GM21619 (cell line): ENCODE measurements at regions not wholly inside any gene's neighbourhood (a gene's known extent, or its start where the extent isn't known, plus 50 kb on each side); places are given as distances from the start of the nearest gene placed in this dataset.

ENCODE experiments used
- ATAC-seq: cut with Tn5 transposase; IDR thresholded peaks from one replicate; pipeline ENCODE4 v1.9.1; 2021; ENCODE audit not compliant: unreplicated experiment

- ATAC-seq, result no peak
Measured at GRCh38 chr2:129139380-129139779, 820.7 kb upstream of the HS6ST1 start.

- no peak for ATAC-seq
Measured at GRCh38 chr2:129142465-129142864, 823.8 kb upstream of the HS6ST1 start.

GRCh38 chr2:129144082-129144791 lies 825.6 kb upstream of the HS6ST1 start:
- no peak for ATAC-seq

DNA sequence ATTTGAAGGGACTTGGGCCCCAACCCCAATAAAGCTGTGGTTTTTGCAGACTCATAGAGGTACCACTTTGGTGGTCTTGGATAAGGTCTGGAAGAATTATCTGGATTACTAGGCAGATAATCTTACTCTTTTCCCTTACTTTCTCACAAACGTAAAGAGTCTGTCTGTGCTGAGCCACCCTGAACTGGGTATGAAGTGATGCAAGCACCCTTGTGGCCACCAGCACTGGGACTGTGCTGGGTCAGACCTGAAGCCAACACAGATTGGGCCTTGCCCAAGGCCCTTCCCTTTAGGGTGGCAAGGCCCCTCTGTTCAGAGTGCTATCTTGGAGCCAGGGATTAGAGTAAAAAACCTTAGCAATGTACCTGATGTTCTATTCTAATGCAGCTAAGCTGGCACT lies 827.0 kb upstream of the RAB6C start:
- ATAC-seq, result no peak

DNA sequence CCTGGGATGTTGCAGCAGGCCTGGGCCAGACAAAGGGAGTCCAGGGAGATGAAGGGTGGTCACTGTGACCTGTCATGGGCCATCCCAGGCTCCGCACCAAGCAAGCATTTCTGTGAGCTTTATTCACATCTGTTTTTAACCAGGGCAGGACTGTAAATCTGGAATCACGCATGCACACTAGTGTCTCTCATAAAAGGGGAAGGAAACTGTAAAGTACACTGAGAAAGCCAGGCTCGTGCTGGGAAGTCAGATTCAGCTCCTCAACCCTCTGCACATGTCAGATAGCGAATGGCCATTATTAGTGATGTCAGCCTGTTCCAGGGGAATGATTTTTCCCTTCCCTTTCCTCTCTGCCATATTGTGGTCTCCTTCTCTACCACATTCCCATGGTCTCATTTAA lies 818.6 kb upstream of the RAB6C start:
- ATAC-seq, result no peak

- no peak for ATAC-seq
Measured at GRCh38 chr2:129164220-129164949, 815.1 kb upstream of the RAB6C start.

DNA sequence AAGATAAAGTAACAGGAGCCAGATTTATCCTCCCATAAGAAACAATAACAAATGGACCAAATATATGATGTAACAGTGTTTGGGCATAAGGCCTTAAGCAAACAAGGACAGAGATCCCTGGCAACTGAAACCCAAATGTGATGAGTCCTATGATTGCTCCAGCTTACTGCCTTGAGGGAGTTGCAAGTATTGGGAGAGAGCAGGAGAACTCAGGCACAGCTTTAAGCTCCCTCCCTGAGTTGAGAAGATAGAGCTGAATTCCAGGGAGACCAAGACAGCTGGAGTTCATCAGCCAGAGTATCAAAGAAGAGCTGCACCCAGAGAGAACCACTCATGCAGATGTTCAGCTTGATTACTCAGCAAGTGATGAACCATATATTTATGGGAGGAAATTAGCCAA lies 814.5 kb upstream of the RAB6C start:
- no peak for ATAC-seq

DNA sequence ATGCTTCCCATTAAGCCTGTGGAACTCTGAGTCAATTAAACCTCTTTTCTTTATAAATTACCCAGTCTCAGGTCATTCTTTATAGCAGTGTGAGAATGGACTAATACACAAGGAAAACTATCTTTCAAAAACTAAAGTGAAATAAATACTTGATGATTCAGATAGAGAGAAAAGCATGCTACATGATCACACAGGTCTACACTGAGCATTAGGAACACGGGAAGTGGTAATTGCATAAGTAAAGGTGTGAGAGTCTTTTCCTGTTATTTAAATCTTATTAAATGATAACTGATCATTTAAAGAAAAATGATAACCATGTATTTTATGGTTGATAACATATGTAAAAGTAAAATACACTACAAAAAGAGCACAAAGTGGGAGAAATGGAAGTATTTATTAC lies 812.0 kb upstream of the RAB6C start:
- no peak for ATAC-seq

DNA sequence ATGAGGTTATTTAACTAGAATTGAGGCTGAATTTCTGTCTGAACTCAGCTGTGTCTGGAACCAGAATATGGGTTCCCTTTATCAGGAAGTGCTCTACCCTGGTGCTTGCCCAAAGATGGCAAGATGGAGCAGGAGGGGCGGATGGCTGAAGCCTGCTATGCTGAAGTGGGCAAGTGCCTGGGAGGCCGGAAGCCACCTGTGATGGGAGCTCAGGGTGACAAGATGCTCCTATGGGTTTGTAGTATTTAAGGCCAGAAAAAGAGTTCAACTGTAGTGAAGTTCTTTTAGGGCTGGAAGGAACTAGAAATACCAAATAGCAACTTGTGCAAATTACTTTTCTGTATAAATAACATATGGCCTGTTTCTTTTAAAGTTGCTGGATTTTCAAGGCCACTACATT lies 808.9 kb upstream of the RAB6C start:
- no peak for ATAC-seq

DNA sequence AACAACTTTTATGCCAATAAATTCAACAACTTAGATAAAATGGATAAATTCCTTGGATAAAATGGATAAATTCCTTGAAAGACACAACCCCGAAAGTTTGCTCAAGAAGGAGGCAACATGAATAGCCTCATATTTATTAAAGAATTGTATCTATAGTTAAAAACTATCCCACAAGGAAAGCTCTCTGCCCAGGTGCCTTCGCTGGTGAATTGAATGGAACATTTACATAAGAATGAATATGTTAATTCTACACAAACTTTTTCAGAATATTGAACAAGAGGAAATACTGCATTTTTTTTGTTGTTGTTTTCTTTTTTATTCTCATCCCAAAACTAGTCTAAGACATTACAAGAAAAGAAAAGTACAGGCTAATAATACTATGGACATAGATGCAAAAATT lies 805.3 kb upstream of the RAB6C start:
- no peak for ATAC-seq

- ATAC-seq, result no peak
Measured at GRCh38 chr2:129175051-129175450, 804.4 kb upstream of the RAB6C start.

GRCh38 chr2:129176375-129176774 lies 803.1 kb upstream of the RAB6C start:
- ATAC-seq, result no peak

DNA sequence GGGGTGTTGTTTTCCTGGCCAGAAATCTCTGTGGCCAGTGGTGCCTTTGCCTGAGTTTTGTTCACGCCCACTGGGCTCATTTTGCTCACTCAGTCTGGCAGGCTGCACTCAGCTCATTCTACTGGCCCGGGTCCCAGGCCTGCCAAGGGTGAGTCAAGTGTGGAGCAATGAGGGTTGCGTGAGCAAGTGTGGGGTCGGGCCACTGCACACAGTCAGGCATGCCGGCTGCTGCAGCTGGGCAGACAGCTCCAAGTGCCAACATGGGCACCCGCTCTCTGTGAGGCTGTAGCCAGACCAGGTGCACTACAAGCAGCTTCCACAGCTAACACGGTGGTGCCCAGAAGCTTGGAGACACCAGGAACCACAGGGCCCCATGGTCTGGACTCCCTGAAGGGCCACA lies 801.1 kb upstream of the RAB6C start:
- no peak for ATAC-seq

- ATAC-seq, result no peak
Measured at GRCh38 chr2:129179199-129179598, 800.3 kb upstream of the RAB6C start.

DNA sequence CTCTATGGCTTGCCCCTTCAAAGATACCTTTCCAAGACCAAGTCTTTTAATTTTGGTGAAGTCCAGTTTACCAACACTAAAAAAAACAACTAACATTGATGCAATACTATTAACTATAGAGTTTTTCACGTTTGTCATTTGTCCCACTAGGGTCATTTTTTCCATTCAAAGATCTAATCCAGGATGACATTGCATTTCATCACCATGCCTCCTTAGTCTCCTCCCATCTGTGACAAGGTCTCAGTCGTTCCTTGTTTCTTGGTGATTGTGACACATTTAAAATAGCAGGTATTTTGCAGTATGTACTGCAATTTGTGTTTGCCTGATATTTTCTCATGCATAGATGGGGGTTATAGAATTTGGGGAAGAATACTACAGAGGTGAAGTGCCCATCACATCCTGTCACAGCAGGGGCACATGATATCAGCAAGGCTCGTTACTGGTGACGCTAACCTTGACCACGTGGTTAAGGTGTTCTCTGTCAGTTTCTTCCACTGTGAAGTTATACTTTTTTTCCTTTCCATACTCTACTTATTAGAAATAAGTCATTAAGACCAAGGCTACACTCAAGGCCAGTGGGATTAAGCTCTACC lies 799.2 kb upstream of the RAB6C start:
- no peak for ATAC-seq

DNA sequence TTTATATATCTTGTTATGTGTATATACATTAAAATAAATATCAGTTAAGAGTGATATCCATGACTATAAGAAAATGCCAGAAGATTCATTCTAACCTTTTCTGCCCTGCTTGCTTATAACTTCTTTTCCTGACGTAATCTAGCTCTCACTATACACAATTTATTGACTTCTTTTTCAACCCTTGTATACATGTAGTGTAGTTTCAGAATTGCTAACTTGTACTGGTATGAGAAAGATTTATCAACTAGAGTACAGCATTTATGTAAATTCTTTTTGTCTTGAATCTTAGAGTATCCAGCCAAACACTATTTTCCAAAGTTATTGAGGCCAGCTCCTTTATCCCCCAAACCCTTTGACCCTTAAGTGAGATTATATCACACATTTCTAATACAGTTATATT lies 798.0 kb upstream of the RAB6C start:
- ATAC-seq, result no peak

DNA sequence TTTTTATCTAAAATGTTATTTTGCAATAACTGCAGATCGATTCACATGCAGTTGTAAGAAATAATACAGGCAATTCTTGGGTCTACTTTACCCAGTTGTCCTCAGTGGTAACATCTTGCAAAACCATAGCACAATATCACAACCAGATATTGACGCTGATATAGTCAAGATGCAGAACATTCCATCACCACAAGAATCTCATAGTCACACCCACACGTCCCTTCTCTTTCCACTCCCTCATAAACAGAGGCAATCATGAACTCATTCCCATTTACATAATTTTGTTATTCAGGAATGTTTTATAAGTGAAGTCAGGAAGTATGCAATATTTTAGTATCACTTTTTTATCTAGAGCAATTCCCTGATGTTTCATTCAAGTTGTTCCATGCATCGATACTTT lies 797.5 kb upstream of the RAB6C start:
- no peak for ATAC-seq

DNA sequence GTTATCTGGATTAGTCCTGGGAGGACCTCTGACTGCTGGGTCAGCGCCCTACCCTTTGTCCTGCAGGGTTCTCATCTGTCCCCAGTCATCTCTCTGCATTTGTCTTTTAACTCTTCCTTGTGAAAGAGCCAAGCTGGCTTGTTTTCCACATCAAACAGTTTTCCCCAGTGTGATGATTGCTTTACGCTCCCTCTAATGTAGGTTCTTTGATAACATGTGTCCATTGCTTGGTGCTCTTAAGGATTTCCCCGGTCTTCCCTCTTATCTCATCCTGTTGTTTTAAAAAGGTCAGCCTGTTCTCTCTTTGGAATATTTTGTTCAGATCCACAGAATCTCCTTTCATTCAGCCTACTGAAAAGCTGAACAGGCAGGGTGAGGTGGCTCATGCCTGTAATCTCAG lies 792.1 kb upstream of the RAB6C start:
- ATAC-seq, result no peak

DNA sequence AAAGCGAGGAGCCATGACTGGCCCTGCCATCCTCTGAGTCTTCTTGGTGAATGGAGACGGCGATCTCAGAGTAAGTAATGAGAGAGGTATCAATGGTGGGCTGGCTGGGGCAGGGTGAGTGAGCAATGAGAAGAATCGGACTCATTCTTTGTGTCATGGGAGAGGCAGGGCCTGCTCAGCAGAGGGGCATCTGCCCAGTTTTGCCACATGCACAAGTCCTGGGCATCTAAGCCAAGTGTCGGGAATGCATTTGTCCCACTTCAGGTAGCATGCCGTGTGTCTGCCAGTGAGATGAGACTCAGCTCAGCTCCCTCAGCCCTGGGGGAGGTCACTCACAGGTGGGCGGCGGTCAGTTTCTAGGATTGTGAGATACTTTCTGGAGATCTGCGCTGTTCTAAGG lies 791.0 kb upstream of the RAB6C start:
- ATAC-seq, result no peak

GRCh38 chr2:129189617-129190319 lies 789.7 kb upstream of the RAB6C start:
- no peak for ATAC-seq

DNA sequence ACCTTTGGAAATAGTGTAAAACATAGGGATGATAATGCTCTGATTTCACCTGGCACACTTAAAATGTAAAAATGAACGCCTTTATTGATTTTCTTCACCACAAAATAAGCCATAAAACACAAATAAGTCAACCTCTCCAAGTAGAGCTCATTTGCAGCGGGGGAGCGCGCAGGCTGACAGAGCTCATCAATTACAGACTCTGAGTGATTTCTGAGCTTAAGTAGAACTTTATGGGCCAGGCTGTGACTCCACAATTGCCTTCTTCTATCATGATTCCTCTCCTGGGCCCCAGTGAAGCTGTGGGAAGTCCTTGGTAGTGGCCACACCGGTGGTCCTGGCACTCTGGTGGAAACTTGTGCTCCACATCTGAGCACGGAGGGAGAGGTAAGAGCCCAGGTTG lies 789.0 kb upstream of the RAB6C start:
- ATAC-seq, result no peak

- no peak for ATAC-seq
Measured at GRCh38 chr2:129191530-129191929, 787.9 kb upstream of the RAB6C start.
